ENCODE measurements at regions not wholly inside any gene's neighbourhood (a gene's known extent, or its start where the extent isn't known, plus 50 kb on each side); places are given as distances from the start of the nearest gene placed in this dataset.
A peak's percentile ranks its signal among the peaks of the same experiment; 100 is the strongest.

DNA sequence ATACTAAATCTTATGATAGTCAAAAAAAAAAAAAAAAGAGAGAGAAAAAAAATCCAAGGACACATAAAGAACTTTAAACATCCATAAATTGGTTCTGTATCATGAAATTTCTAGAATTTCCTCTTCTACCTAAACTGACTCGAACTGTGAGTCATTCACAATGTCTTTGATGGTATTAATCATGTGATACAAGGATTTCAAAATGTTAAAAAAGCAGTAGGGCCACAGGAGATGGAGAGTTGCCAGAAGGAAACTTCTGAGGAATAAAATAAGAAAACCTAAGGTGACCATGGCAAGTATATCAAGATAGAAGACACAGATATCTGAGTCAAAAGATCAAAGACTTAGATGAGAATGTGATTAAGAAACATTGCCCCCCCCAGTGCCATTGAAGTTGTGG is 1320.9 kb upstream of the FLRT2 start:
- Histone ChIP-seq H3K4me3 (no peak overlapping the region), H3K27ac (no peak overlapping the region), H3K36me3 (no peaks in the 10 kb centered on the region), H3K4me1 (no peaks in the 10 kb centered on the region), H3K9me3 (no peaks in the 10 kb centered on the region), H3K27me3 (no peaks in the 10 kb centered on the region)
- WGBS, 2 donors (ENCODE audit: low coverage in 1 of 2) = 26 to 36% methylated on average over 1 of the region's 1 CpG
- no peak for DNase-seq
- intact Hi-C loops (cut with DNase I; ENCODE audit: low total_unique reads) = no loop called here
- TF ChIP-seq POLR2A (IDR thresholded peaks at IDR 0.05) = no peak
- TF ChIP-seq, protein P1, sequence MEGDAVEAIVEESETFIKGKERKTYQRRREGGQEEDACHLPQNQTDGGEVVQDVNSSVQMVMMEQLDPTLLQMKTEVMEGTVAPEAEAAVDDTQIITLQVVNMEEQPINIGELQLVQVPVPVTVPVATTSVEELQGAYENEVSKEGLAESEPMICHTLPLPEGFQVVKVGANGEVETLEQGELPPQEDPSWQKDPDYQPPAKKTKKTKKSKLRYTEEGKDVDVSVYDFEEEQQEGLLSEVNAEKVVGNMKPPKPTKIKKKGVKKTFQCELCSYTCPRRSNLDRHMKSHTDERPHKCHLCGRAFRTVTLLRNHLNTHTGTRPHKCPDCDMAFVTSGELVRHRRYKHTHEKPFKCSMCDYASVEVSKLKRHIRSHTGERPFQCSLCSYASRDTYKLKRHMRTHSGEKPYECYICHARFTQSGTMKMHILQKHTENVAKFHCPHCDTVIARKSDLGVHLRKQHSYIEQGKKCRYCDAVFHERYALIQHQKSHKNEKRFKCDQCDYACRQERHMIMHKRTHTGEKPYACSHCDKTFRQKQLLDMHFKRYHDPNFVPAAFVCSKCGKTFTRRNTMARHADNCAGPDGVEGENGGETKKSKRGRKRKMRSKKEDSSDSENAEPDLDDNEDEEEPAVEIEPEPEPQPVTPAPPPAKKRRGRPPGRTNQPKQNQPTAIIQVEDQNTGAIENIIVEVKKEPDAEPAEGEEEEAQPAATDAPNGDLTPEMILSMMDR (IDR thresholded peaks at IDR 0.05) = no peak
- TF ChIP-seq EP300 (IDR thresholded peaks at IDR 0.05; ENCODE audit: low read depth) = no peak
- no peak for TF ChIP-seq POLR2AphosphoS5 (IDR thresholded peaks at IDR 0.05)
- in situ Hi-C loops (cut with MboI; ENCODE audit: low pct_ligation_motif_present in 1 of 4, low pct_unique_long_range_greater_than_20kb in 1 of 4, low sequenced_read_pairs in 3 of 4) = no loop called here

DNA sequence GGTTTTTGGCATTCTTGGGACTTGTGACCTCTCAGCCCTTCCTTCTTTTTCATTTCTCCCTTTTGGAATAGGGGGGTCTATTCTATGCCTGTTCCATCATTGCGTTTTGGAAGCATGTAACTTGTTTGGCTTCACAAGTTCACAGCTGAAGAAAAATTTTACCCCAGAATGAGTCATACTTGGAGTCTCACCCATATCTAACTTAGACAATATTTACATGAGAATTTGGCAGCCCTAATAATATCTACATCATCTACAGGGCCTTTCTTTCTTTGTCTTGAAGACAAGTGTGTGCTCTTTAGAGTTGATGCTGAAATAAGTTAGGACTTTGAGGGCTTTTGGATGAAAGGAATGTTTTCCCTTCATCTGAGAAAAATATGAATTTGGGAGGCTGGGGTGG is 1312.9 kb upstream of the FLRT2 start:
- no peak overlapping the region for H3K27ac ChIP-seq
- no peaks in the 10 kb centered on the region for H3K27me3 ChIP-seq
- 80 to 93% methylated on average over 1 of the region's 1 CpG for WGBS, 2 donors (ENCODE audit: low coverage in 1 of 2)
- H3K4me3 ChIP-seq = no peak overlapping the region
- TF ChIP-seq, protein P1 (IDR thresholded peaks at IDR 0.05) = no peak
- TF ChIP-seq POLR2AphosphoS5 (IDR thresholded peaks at IDR 0.05) = no peak
- no peak for TF ChIP-seq EP300 (IDR thresholded peaks at IDR 0.05; ENCODE audit: low read depth)
- TF ChIP-seq POLR2A (IDR thresholded peaks at IDR 0.05) = no peak
- intact Hi-C loops (cut with DNase I; ENCODE audit: low total_unique reads) (no loop called here), in situ Hi-C loops (cut with MboI; ENCODE audit: low pct_ligation_motif_present in 1 of 4, low pct_unique_long_range_greater_than_20kb in 1 of 4, low sequenced_read_pairs in 3 of 4) (no loop called here)
- H3K4me1 ChIP-seq = no peaks in the 10 kb centered on the region
- no peak for DNase-seq
- no peaks in the 10 kb centered on the region for H3K36me3 ChIP-seq
- peaks cover 3 to 8% of the 10 kb centered on the region in 2 donors for H3K9me3 ChIP-seq

DNA sequence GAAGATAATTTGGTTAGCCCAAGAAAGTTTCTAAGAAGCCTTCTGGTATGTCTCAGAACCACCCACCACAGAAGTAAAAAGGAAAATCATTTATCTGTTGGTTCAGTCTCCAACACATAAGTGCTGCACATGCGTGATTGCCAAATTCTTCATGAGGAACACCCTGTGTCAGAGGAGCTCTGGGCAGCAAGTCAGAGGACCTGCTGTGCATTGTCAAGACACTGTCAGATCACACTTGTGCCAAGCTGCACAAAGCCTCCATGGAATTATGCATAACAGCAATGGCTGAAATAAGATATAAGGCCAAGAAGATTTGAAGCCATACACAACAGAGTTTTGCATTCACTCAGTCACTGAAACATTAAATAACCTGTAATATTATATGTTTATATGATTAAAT is 1304.7 kb upstream of the FLRT2 start:
- intact Hi-C loops (cut with DNase I; ENCODE audit: low total_unique reads) = no loop called here
- DNase-seq = peak; percentile 16
- TF ChIP-seq, protein P1 (IDR thresholded peaks at IDR 0.05) = no peak
- TF ChIP-seq EP300 (IDR thresholded peaks at IDR 0.05; ENCODE audit: low read depth) = peak; percentile 32
- no peak for TF ChIP-seq POLR2A (IDR thresholded peaks at IDR 0.05)
- TF ChIP-seq POLR2AphosphoS5 (IDR thresholded peaks at IDR 0.05) = peak; percentile 64 to 88 (median 67)
- 63 to 81% methylated on average over 1 of the region's 1 CpG for WGBS, 2 donors (ENCODE audit: low coverage in 1 of 2)
- H3K27me3 ChIP-seq = no peaks in the 10 kb centered on the region
- no peaks in the 10 kb centered on the region for H3K36me3 ChIP-seq
- in situ Hi-C loops (cut with MboI; ENCODE audit: low pct_ligation_motif_present in 1 of 4, low pct_unique_long_range_greater_than_20kb in 1 of 4, low sequenced_read_pairs in 3 of 4) = no loop called here
- no peaks in the 10 kb centered on the region for H3K4me1 ChIP-seq
- H3K9me3 ChIP-seq = no peaks in the 10 kb centered on the region
- no peak overlapping the region for H3K4me3 ChIP-seq
- H3K27ac ChIP-seq = peak overlapping the region in 2 of 4 donors; percentile 21 to 41

DNA sequence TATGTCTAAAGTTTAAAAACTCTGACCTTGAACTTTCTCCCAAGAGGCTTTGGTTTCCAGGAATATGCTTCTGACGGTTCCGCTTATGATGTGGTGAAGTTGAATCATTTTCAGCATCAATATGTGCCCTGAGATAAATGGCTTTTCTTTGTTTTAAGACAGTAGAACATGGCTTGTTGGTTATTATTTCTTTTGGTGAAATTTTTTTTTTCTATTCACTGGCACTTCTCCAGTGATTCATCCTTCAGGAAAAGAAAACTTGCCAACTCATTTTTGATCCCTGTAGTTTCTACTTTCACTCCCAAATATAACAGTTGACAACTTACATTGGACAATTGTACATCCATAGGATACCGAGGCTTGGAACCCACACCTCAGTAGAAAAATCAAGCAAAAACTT is 1301.2 kb upstream of the FLRT2 start:
- Histone ChIP-seq H3K36me3 (no peaks in the 10 kb centered on the region), H3K4me1 (no peaks in the 10 kb centered on the region), H3K27me3 (no peaks in the 10 kb centered on the region), H3K4me3 (no peak overlapping the region), H3K27ac (no peak overlapping the region), H3K9me3 (no peaks in the 10 kb centered on the region)
- DNase-seq = no peak
- 76 to 84% methylated on average over 3 of the region's 3 CpGs for WGBS, 2 donors (ENCODE audit: low coverage in 1 of 2)
- TF ChIP-seq, protein P1 (IDR thresholded peaks at IDR 0.05) = no peak
- no peak for TF ChIP-seq POLR2A (IDR thresholded peaks at IDR 0.05)
- TF ChIP-seq EP300 (IDR thresholded peaks at IDR 0.05; ENCODE audit: low read depth) = no peak
- intact Hi-C loops (cut with DNase I; ENCODE audit: low total_unique reads) = no loop called here
- in situ Hi-C loops (cut with MboI; ENCODE audit: low pct_ligation_motif_present in 1 of 4, low pct_unique_long_range_greater_than_20kb in 1 of 4, low sequenced_read_pairs in 3 of 4) = no loop called here

Measured in transverse colon (tissue), 4 donors.